ENCODE measurements at regions not wholly inside any gene's neighbourhood (a gene's known extent, or its start where the extent isn't known, plus 50 kb on each side); places are given as distances from the start of the nearest gene placed in this dataset.
A peak's percentile ranks its signal among the peaks of the same experiment; 100 is the strongest.

GRCh38 chr5:14008819-14009311 is 64.4 kb upstream of the DNAH5 start:
- H3K36me3 Mint-ChIP-seq (ENCODE audit: insufficient read depth in 1 of 3, low read depth in 3 of 3), result peaks cover 0 to 2% (median 0%) of the 10 kb centered on the region in 3 experiments; a peak in 2 of 7 replicates
- Histone ChIP-seq H2BK20ac (ENCODE audit: low read depth, low read length, poor library complexity, severe bottlenecking) (no peak overlapping the region), H3T11ph (ENCODE audit: low read length) (no peak overlapping the region), H3K27ac (ENCODE audit: insufficient read length, low read depth, low read length) (no peak overlapping the region), H3K4me1 (ENCODE audit: insufficient read depth, low read length) (peaks cover 2% of the 10 kb centered on the region; the same call in 1 of the 2 replicates), H4K20me1 (ENCODE audit: control insufficient read depth, insufficient read depth, insufficient read length) (no peaks in the 10 kb centered on the region), H3K23ac (ENCODE audit: insufficient read length, low read depth, low read length) (no peak overlapping the region), H2BK15ac (ENCODE audit: low read depth, low read length) (no peak overlapping the region), H2AK5ac (ENCODE audit: insufficient read length, low read length) (no peak overlapping the region), H3K27me3 (ENCODE audit: insufficient read depth, low read length) (no peaks in the 10 kb centered on the region), H2BK12ac (ENCODE audit: insufficient read length, low read depth, low read length) (no peak overlapping the region), H2BK120ac (ENCODE audit: low read depth, low read length, poor library complexity, severe bottlenecking) (no peak overlapping the region), H3K18ac (ENCODE audit: insufficient read length, low read depth, low read length) (no peak overlapping the region), H4K5ac (ENCODE audit: insufficient read length, low read depth, low read length) (no peak overlapping the region), H4K91ac (ENCODE audit: insufficient read length, low read depth, low read length) (no peak overlapping the region), H2AFZ (ENCODE audit: low read length) (no peak overlapping the region), H3K79me1 (ENCODE audit: insufficient read depth, low read depth, low read length, poor library complexity, severe bottlenecking) (no peaks in the 10 kb centered on the region), H3K56ac (ENCODE audit: insufficient read length, low read depth, low read length) (no peak overlapping the region), H4K8ac (replicated peaks; ENCODE audit: insufficient read length, low read depth, low read length) (no peak overlapping the region), H3K79me2 (ENCODE audit: insufficient read depth, low read length) (no peaks in the 10 kb centered on the region), H2BK5ac (ENCODE audit: insufficient read length, low read length) (no peak overlapping the region), H3K23me2 (ENCODE audit: insufficient read length, low read depth, low read length, poor library complexity, severe bottlenecking) (no peaks in the 10 kb centered on the region), H3K9me3 (ENCODE audit: control insufficient read depth, low read depth, low read length) (no peaks in the 10 kb centered on the region), H3K4me2 (ENCODE audit: insufficient read depth, insufficient read length, low read length) (no peak overlapping the region), H3K4ac (ENCODE audit: low read depth, low read length) (no peak overlapping the region), H3K14ac (ENCODE audit: insufficient read depth, low read length) (no peak overlapping the region), H3K9ac (ENCODE audit: extremely low read depth, insufficient read length, low read length) (no peak overlapping the region)
- peak overlapping the region in 1 of 3 experiments; percentile 71; a peak in 1 of 7 replicates for H3K27ac Mint-ChIP-seq
- no peak overlapping the region for H3K4me3 Mint-ChIP-seq
- no peak for TF ChIP-seq CTCF (conservative IDR thresholded peaks at IDR 0.05)
- peaks cover 3% of the 10 kb centered on the region for H3K27me3 Mint-ChIP-seq (ENCODE audit: low read depth)
- no CpG with 5 or more reads among the region's 8 CpGs for WGBS (ENCODE audit: extremely low coverage, insufficient read length, low lambda C conversion rate)
- peaks cover 0 to 2% of the 10 kb centered on the region in 2 experiments; a peak in 3 of 5 replicates for H3K9me3 Mint-ChIP-seq
- H3K4me1 Mint-ChIP-seq, result peaks cover 10 to 16% of the 10 kb centered on the region in 2 experiments
- no peak for DNase-seq

Data from H9 (cell line).